ENCODE measurements at regions not wholly inside any gene's neighbourhood (a gene's known extent, or its start where the extent isn't known, plus 50 kb on each side); places are given as distances from the start of the nearest gene placed in this dataset.

GRCh38 chr4:107153956-107154355, 117.8 kb upstream of the DKK2 start:
- ATAC-seq: no peak
- no peaks in the 10 kb centered on the region for H3K36me3 ChIP-seq
- H3K4me1 ChIP-seq: no peaks in the 10 kb centered on the region
- no peaks in the 10 kb centered on the region for H3K27me3 ChIP-seq
- H3K9me3 ChIP-seq: no peaks in the 10 kb centered on the region
- no peak overlapping the region for H3K27ac ChIP-seq
- 10 to 30% methylated on average over 2 of the region's 2 CpGs for WGBS, 2 donors (ENCODE audit: low coverage in 1 of 2)
- H3K4me3 ChIP-seq: no peak overlapping the region
- no peak for TF ChIP-seq EP300 (IDR thresholded peaks at IDR 0.05)
- TF ChIP-seq, protein P1, sequence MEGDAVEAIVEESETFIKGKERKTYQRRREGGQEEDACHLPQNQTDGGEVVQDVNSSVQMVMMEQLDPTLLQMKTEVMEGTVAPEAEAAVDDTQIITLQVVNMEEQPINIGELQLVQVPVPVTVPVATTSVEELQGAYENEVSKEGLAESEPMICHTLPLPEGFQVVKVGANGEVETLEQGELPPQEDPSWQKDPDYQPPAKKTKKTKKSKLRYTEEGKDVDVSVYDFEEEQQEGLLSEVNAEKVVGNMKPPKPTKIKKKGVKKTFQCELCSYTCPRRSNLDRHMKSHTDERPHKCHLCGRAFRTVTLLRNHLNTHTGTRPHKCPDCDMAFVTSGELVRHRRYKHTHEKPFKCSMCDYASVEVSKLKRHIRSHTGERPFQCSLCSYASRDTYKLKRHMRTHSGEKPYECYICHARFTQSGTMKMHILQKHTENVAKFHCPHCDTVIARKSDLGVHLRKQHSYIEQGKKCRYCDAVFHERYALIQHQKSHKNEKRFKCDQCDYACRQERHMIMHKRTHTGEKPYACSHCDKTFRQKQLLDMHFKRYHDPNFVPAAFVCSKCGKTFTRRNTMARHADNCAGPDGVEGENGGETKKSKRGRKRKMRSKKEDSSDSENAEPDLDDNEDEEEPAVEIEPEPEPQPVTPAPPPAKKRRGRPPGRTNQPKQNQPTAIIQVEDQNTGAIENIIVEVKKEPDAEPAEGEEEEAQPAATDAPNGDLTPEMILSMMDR (IDR thresholded peaks at IDR 0.05): no peak
- TF ChIP-seq POLR2A (IDR thresholded peaks at IDR 0.05): no peak
- TF ChIP-seq POLR2AphosphoS5 (IDR thresholded peaks at IDR 0.05): no peak

DNA sequence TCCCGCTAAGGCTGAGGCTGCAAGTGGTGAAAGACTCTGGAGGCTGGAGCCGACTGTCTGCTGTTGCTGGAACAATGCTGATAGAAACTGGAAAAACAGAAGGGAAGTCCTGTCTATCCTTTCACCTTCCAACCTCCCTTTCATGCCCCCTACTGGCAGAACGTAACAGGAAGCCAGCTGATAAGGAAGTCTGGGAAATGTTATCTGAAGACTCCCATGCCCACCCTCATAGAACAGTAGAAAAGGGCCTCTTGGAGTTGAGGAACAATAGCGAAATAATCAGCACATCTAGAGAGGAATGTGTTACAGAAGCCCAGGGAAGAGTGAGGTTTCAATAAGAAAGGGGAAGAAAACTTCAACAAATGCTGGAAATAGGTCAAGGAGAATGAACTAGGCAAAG, 117.1 kb upstream of the DKK2 start:
- Histone ChIP-seq H3K9me3 (no peaks in the 10 kb centered on the region), H3K27me3 (no peaks in the 10 kb centered on the region), H3K36me3 (no peaks in the 10 kb centered on the region), H3K27ac (no peak overlapping the region), H3K4me3 (no peak overlapping the region), H3K4me1 (no peaks in the 10 kb centered on the region)
- WGBS, 2 donors (ENCODE audit: low coverage in 1 of 2): 57 to 68% methylated on average over 1 to 4 of the region's 4 CpGs
- no peak for ATAC-seq
- TF ChIP-seq POLR2A (IDR thresholded peaks at IDR 0.05) (no peak), EP300 (IDR thresholded peaks at IDR 0.05) (no peak), POLR2AphosphoS5 (IDR thresholded peaks at IDR 0.05) (no peak)
- TF ChIP-seq, protein P1 (IDR thresholded peaks at IDR 0.05): no peak

GRCh38 chr4:107151173-107151572, 115.1 kb upstream of the DKK2 start:
- 90% methylated on average over 1 of the region's 1 CpG; no CpG with 5 or more reads in 1 of the 2 donors for WGBS, 2 donors (ENCODE audit: low coverage in 1 of 2)
- Histone ChIP-seq H3K36me3 (no peaks in the 10 kb centered on the region), H3K27me3 (no peaks in the 10 kb centered on the region), H3K27ac (no peak overlapping the region), H3K9me3 (no peaks in the 10 kb centered on the region), H3K4me3 (no peak overlapping the region), H3K4me1 (no peaks in the 10 kb centered on the region)
- TF ChIP-seq POLR2A (IDR thresholded peaks at IDR 0.05) (no peak), EP300 (IDR thresholded peaks at IDR 0.05) (no peak)
- ATAC-seq: no peak

GRCh38 chr4:107148904-107149303, 112.8 kb upstream of the DKK2 start:
- no peak for ATAC-seq
- Histone ChIP-seq H3K27ac (no peak overlapping the region), H3K36me3 (no peaks in the 10 kb centered on the region), H3K4me3 (no peak overlapping the region), H3K4me1 (no peaks in the 10 kb centered on the region), H3K27me3 (no peaks in the 10 kb centered on the region), H3K9me3 (no peaks in the 10 kb centered on the region)
- whole genome bisulfite sequencing, 2 donors (ENCODE audit: low coverage in 1 of 2): 75% methylated on average over 1 of the region's 1 CpG; no CpG with 5 or more reads in 1 of the 2 donors
- TF ChIP-seq POLR2AphosphoS5 (IDR thresholded peaks at IDR 0.05) (no peak), EP300 (IDR thresholded peaks at IDR 0.05) (no peak), POLR2A (IDR thresholded peaks at IDR 0.05) (no peak)
- TF ChIP-seq, protein P1 (IDR thresholded peaks at IDR 0.05): no peak

DNA sequence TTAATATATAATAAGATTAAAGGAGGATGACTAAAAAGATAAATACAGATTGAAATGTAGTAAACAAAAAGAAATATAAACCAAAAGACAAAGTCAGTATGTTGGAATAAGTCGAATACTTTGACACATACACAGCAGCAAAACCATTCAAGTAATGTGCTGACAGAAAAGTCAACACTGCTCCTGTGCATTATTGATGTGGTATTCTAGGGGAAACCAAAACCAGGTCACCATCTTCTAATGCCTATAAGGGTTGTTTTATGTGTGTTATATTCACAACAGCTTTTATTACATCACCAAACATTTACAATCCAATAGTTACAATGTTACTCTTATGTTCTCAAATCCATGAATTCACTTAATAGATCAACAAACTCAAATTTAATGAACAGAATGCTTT, 111.8 kb upstream of the DKK2 start:
- Histone ChIP-seq H3K4me3 (no peak overlapping the region), H3K36me3 (no peaks in the 10 kb centered on the region), H3K4me1 (no peaks in the 10 kb centered on the region), H3K27me3 (no peaks in the 10 kb centered on the region), H3K27ac (no peak overlapping the region), H3K9me3 (no peaks in the 10 kb centered on the region)
- TF ChIP-seq POLR2AphosphoS5 (IDR thresholded peaks at IDR 0.05) (no peak), EP300 (IDR thresholded peaks at IDR 0.05) (no peak), POLR2A (IDR thresholded peaks at IDR 0.05) (no peak)
- TF ChIP-seq, protein P1 (IDR thresholded peaks at IDR 0.05): no peak
- 57 to 62% methylated on average over 1 of the region's 1 CpG for WGBS, 2 donors (ENCODE audit: low coverage in 1 of 2)
- ATAC-seq: no peak
